DLD1 (cell line): ENCODE measurements at regions not wholly inside any gene's neighbourhood (a gene's known extent, or its start where the extent isn't known, plus 50 kb on each side); places are given as distances from the start of the nearest gene placed in this dataset.

Source experiments
- in situ Hi-C: cut with HindIII; loops from 2 replicates; pipeline ENCODE4 v1.10.0; 2017; ENCODE audit warnings: low sequenced_read_pairs

GRCh38 chr2:6557737-6558136, 308.0 kb downstream of the CMPK2 start:
- in situ Hi-C loops, result no loop called here

- in situ Hi-C loops, result no loop called here
These were observed 302.9 kb downstream of the CMPK2 start for GRCh38 chr2:6562771-6563170.

GRCh38 chr2:6564326-6564725, 301.4 kb downstream of the CMPK2 start:
- in situ Hi-C loops, result no loop called here

- in situ Hi-C loops, result no loop called here
These were observed 291.6 kb downstream of the CMPK2 start for GRCh38 chr2:6574121-6574520.

- in situ Hi-C loops, result no loop called here
These were observed 289.4 kb downstream of the CMPK2 start for GRCh38 chr2:6576302-6576701.

- in situ Hi-C loops, result no loop called here
These were observed 287.7 kb downstream of the CMPK2 start for GRCh38 chr2:6577960-6578359.

GRCh38 chr2:6578416-6578815, 287.3 kb downstream of the CMPK2 start:
- in situ Hi-C loops, result no loop called here

GRCh38 chr2:6579281-6579680, 286.4 kb downstream of the CMPK2 start:
- in situ Hi-C loops, result no loop called here

GRCh38 chr2:6580982-6581381, 284.7 kb downstream of the CMPK2 start:
- in situ Hi-C loops, result no loop called here

- in situ Hi-C loops, result no loop called here
These were observed 276.6 kb downstream of the CMPK2 start for GRCh38 chr2:6589150-6589549.

GRCh38 chr2:6590442-6590841, 275.3 kb downstream of the CMPK2 start:
- in situ Hi-C loops, result no loop called here

- in situ Hi-C loops, result no loop called here
These were observed 263.2 kb downstream of the CMPK2 start for GRCh38 chr2:6602471-6602870.

GRCh38 chr2:6605836-6606505, 259.7 kb downstream of the CMPK2 start:
- in situ Hi-C loops, result no loop called here

GRCh38 chr2:6617794-6618193, 247.9 kb downstream of the CMPK2 start:
- in situ Hi-C loops, result no loop called here

GRCh38 chr2:6618201-6618600, 247.5 kb downstream of the CMPK2 start:
- in situ Hi-C loops, result no loop called here

GRCh38 chr2:6623746-6624145, 242.0 kb downstream of the CMPK2 start:
- in situ Hi-C loops, result no loop called here

- in situ Hi-C loops, result no loop called here
These were observed 239.2 kb downstream of the CMPK2 start for GRCh38 chr2:6626401-6627012.

GRCh38 chr2:6627316-6627715, 238.4 kb downstream of the CMPK2 start:
- in situ Hi-C loops, result no loop called here

- in situ Hi-C loops, result no loop called here
These were observed 235.5 kb downstream of the CMPK2 start for GRCh38 chr2:6630209-6630608.

GRCh38 chr2:6635296-6635695, 230.4 kb downstream of the CMPK2 start:
- in situ Hi-C loops, result no loop called here

- in situ Hi-C loops, result no loop called here
These were observed 228.4 kb downstream of the CMPK2 start for GRCh38 chr2:6637330-6637729.

- in situ Hi-C loops, result no loop called here
These were observed 225.6 kb downstream of the CMPK2 start for GRCh38 chr2:6639929-6640620.
